Ishikawa (cell line): ENCODE measurements at regions not wholly inside any gene's neighbourhood (a gene's known extent, or its start where the extent isn't known, plus 50 kb on each side); places are given as distances from the start of the nearest gene placed in this dataset.

ENCODE experiments used
- CEBPB ChIP-seq: IDR thresholded peaks from 2 replicates; pipeline ENCODE4 v1.6.1; 2012
- CREB1 ChIP-seq: IDR thresholded peaks from 2 replicates; pipeline ENCODE4 v1.6.1; 2012; ENCODE audit warnings: low read depth
- EP300 ChIP-seq: IDR thresholded peaks from 2 replicates; pipeline ENCODE4 v1.6.1; 2012; ENCODE audit warnings: borderline replicate concordance
- FOXM1 ChIP-seq: IDR thresholded peaks from 2 replicates; pipeline ENCODE4 v1.6.1; 2012; ENCODE audit warnings: low read depth, borderline replicate concordance
- MAX ChIP-seq: IDR thresholded peaks from 2 replicates; pipeline ENCODE4 v1.6.1; 2012
- NFIC ChIP-seq: IDR thresholded peaks from 2 replicates; pipeline ENCODE4 v1.6.1; 2012
- RAD21 ChIP-seq: IDR thresholded peaks from 2 replicates; pipeline ENCODE4 v1.6.1; 2012; ENCODE audit warnings: low read depth
- REST ChIP-seq: IDR thresholded peaks from 2 replicates; pipeline ENCODE4 v1.6.1; 2012; ENCODE audit warnings: low read depth, mild to moderate bottlenecking
- TAF1 ChIP-seq: IDR thresholded peaks from 2 replicates; pipeline ENCODE4 v1.6.1; 2012; ENCODE audit warnings: low read depth, mild to moderate bottlenecking
- TCF12 ChIP-seq: IDR thresholded peaks from 2 replicates; pipeline ENCODE4 v1.6.1; 2012; ENCODE audit warnings: low read depth
- TEAD4 ChIP-seq: IDR thresholded peaks from 2 replicates; pipeline ENCODE4 v1.6.1; 2012
- YY1 ChIP-seq: IDR thresholded peaks from 2 replicates; pipeline ENCODE4 v1.6.1; 2012; ENCODE audit warnings: low read depth

DNA sequence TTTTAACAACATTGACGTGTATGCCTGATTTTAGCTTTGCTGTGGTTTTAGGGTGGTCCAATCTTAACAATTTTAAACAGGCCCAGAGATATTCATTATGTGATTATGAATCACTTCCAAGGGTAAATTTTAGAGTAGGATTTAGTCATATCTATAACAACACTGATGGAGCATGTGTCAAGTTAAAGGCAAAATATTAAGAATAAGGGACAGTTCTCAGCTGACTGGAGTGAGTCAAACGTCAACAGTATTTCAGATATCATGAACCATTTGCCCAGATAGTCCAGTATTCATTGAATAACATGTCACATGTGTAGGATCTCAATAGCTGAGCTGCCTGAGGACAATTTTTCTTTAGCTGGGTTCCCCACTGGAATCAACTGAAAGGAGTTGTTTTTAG, 61.3 kb upstream of the VCX2 start:
- TF ChIP-seq NFIC (no peak), RAD21 (no peak), REST (no peak), FOXM1 (no peak), MAX (no peak), TEAD4 (no peak), TAF1 (no peak), YY1 (no peak), EP300 (no peak), CEBPB (no peak), TCF12 (no peak), CREB1 (no peak)
